ENCODE measurements at regions not wholly inside any gene's neighbourhood (a gene's known extent, or its start where the extent isn't known, plus 50 kb on each side); places are given as distances from the start of the nearest gene placed in this dataset.

- no peak for TF ChIP-seq CTCF (conservative IDR thresholded peaks at IDR 0.05; ENCODE audit: low read length)
- TF ChIP-seq EZH2phosphoT487 (IDR thresholded peaks at IDR 0.05; ENCODE audit: borderline replicate concordance, low read depth, low read length), result no peak
Measured at GRCh38 chr11:86179646-86180064, 64.9 kb upstream of the EED start.

Measured in OCI-LY7 (cell line).